Bronchial epithelial cell (primary cell): ENCODE measurements at regions not wholly inside any gene's neighbourhood (a gene's known extent, or its start where the extent isn't known, plus 50 kb on each side); places are given as distances from the start of the nearest gene placed in this dataset.

ENCODE experiments used
- DNase-seq: peaks from one replicate; pipeline ENCODE4 v3.0.0-alpha.2; 2010; ENCODE audit warnings: low read depth
- FAIRE-seq: peaks from 2 replicates; lab custom pipeline; 2011; peaks lifted over from hg19 to GRCh38; lab: Jason Lieb, UNC
- H3K27me3 ChIP-seq: 2 replicates; pipeline ENCODE4 v1.5.1; 2011; ENCODE audit warnings: low read length; ENCODE audit not compliant: control insufficient read depth, insufficient read depth
- H3K36me3 ChIP-seq: 2 replicates; pipeline ENCODE4 v1.5.1; 2011; ENCODE audit warnings: low read length; ENCODE audit not compliant: control insufficient read depth, insufficient read depth
- H3K4me3 ChIP-seq: 2 replicates; pipeline ENCODE4 v1.5.1; 2011; ENCODE audit warnings: mild to moderate bottlenecking, low read depth, low read length, control low read depth
- TF ChIP-seq, protein P1 (sequence below): IDR thresholded peaks from 2 replicates; pipeline ENCODE4 v1.5.1; 2011; ENCODE audit warnings: mild to moderate bottlenecking, moderate library complexity, low read length, control low read depth, inconsistent platforms; ENCODE audit not compliant: insufficient read depth, severe bottlenecking

GRCh38 chr18:78739882-78740677 lies 239.5 kb upstream of the SALL3 start:
- DNase-seq (no peak), FAIRE-seq (no peak)
- H3K4me3 ChIP-seq, result no peak overlapping the region
- H3K36me3 ChIP-seq, result no peaks in the 10 kb centered on the region
- TF ChIP-seq, protein P1, sequence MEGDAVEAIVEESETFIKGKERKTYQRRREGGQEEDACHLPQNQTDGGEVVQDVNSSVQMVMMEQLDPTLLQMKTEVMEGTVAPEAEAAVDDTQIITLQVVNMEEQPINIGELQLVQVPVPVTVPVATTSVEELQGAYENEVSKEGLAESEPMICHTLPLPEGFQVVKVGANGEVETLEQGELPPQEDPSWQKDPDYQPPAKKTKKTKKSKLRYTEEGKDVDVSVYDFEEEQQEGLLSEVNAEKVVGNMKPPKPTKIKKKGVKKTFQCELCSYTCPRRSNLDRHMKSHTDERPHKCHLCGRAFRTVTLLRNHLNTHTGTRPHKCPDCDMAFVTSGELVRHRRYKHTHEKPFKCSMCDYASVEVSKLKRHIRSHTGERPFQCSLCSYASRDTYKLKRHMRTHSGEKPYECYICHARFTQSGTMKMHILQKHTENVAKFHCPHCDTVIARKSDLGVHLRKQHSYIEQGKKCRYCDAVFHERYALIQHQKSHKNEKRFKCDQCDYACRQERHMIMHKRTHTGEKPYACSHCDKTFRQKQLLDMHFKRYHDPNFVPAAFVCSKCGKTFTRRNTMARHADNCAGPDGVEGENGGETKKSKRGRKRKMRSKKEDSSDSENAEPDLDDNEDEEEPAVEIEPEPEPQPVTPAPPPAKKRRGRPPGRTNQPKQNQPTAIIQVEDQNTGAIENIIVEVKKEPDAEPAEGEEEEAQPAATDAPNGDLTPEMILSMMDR, result no peak
- no peaks in the 10 kb centered on the region for H3K27me3 ChIP-seq

DNA sequence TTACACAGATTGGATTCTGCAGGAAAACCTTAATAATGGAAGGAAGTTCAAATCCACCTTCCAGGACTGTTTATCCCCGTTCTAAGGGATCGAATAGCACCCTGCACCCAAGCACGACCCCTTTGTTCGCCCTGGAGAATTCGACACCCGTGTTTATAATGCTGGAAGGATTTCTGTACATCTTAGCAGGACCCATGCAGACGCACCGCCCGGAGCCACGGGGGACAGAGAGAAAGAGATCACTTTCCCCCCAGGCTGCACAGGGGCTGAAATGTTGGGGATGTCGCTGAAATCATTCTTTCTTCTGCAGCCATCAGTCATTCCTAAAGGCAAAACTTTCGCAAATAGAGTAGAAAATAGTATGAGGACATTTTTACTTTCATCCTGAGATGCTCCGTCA lies 238.7 kb upstream of the SALL3 start:
- no peaks in the 10 kb centered on the region for H3K27me3 ChIP-seq

DNA sequence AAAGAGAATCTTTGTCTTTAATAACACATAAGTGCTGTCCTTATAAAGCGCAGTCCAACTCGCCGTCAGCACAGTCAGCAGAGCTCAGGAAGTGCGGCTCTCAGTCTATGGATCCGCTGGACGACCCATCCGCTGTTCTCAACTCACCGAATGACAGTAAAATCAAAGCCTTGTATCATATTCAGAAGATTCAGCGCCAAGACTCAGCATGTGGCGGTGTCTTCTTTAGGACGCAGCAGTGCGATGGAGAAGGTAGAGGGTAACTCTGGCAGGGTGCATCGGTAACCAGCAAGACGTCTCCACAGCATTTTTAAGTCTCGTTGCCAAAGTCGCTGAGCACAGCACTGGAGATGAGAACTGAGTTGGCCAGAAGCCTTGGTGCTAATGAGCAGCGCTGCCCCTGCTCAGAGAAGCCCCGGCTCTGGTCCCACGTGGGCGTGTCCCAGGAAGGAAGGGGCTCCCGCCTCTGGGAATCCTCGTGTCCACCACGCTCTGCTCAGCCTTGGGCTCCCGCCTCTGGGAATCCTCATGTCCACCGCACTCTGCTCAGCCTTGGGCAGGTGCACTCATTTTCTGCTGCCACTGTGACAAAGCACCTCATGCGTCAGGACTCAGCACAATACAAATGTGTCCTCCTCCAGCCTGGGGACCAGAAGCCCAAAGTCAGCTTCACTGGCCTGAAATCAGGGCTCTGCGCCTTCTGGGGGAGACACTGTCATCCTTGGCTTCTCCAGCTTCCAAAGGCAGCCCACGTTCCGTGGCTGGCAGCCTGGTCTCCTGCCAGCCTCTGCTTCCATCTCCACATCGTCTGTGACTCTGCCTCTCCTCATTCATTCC lies 238.0 kb upstream of the SALL3 start:
- FAIRE-seq, result no peak
- no peak for DNase-seq
- Histone ChIP-seq H3K27me3 (no peaks in the 10 kb centered on the region), H3K36me3 (no peaks in the 10 kb centered on the region), H3K4me3 (no peak overlapping the region)
- TF ChIP-seq, protein P1, result no peak

More for the DNA sequence above, 238.7 kb upstream of the SALL3 start:
- DNase-seq (no peak), FAIRE-seq (no peak)
- TF ChIP-seq, protein P1, result no peak
- H3K4me3 ChIP-seq, result no peak overlapping the region
- no peaks in the 10 kb centered on the region for H3K36me3 ChIP-seq

DNA sequence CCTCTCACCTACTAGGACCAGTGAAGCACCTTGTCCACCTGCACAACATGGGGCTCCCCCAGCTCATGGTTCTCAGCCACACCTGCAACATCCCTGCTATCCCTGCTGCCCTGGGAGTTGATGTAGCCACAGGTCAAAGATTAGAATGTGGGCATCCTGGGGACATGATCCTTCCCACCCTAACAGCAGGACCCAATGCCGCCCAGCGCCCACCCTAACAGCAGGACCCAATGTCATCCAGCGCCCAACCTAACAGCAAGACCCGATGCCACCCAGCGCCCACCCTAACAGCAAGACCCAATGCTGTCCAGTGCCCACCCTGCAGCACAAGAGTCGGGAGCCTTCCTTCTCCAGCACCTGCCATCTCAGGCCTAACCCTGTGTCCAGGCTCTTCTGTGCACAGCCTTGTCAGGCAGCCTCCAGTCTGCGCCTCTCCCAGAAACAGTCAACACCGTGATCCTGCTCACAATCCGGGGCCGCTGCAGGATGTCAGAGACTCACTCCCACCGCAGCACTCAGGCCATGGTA lies 237.3 kb upstream of the SALL3 start:
- Histone ChIP-seq H3K36me3 (no peaks in the 10 kb centered on the region), H3K4me3 (no peak overlapping the region), H3K27me3 (no peaks in the 10 kb centered on the region)
- DNase-seq (no peak), FAIRE-seq (no peak)
- TF ChIP-seq, protein P1, result no peak

DNA sequence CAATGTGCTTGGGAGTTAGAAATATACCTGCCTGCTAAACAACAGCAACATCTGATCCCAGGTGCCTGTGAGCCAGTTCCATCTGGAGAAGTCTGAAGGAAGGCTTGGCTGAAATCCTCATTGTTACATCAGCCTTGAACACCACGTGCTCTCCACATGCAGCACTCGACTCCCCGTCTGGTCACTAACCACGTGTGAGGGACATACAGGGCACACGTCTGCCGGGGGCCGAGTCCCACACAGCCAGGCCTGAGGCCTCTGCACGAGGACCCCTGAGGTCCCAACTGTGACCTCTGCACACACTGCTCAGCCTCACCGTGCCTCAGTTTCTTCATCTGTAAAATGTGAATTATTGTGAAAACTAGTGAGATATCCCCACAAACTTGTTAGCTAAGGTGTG lies 236.5 kb upstream of the SALL3 start:
- TF ChIP-seq, protein P1, result no peak
- no peaks in the 10 kb centered on the region for H3K27me3 ChIP-seq
- H3K4me3 ChIP-seq, result no peak overlapping the region
- DNase-seq (no peak), FAIRE-seq (peak; percentile 60)
- no peaks in the 10 kb centered on the region for H3K36me3 ChIP-seq
